Bronchial epithelial cell (primary cell): ENCODE measurements at regions not wholly inside any gene's neighbourhood (a gene's known extent, or its start where the extent isn't known, plus 50 kb on each side); places are given as distances from the start of the nearest gene placed in this dataset.
"Not testable (repeated sequence)": the region's sequence is repeated elsewhere in the genome, so short reads cannot be mapped to it uniquely, and the experiment has no call there.

ENCODE experiments used
- DNase-seq: peaks from one replicate; pipeline ENCODE4 v3.0.0-alpha.2; 2010; ENCODE audit warnings: low read depth
- FAIRE-seq: peaks from 2 replicates; lab custom pipeline; 2011; peaks lifted over from hg19 to GRCh38; lab: Jason Lieb, UNC
- H3K27me3 ChIP-seq: 2 replicates; pipeline ENCODE4 v1.5.1; 2011; ENCODE audit warnings: low read length; ENCODE audit not compliant: control insufficient read depth, insufficient read depth
- H3K36me3 ChIP-seq: 2 replicates; pipeline ENCODE4 v1.5.1; 2011; ENCODE audit warnings: low read length; ENCODE audit not compliant: control insufficient read depth, insufficient read depth
- H3K4me3 ChIP-seq: 2 replicates; pipeline ENCODE4 v1.5.1; 2011; ENCODE audit warnings: mild to moderate bottlenecking, low read depth, low read length, control low read depth
- CTCF ChIP-seq: IDR thresholded peaks from 2 replicates; pipeline ENCODE4 v1.5.1; 2011; ENCODE audit warnings: mild to moderate bottlenecking, moderate library complexity, low read length, control low read depth, inconsistent platforms; ENCODE audit not compliant: insufficient read depth, severe bottlenecking

GRCh38 chr2:52341732-52342131 lies 1309.8 kb upstream of the NRXN1 start:
- no peak for DNase-seq
- Histone ChIP-seq H3K27me3 (no peaks in the 10 kb centered on the region), H3K36me3 (no peaks in the 10 kb centered on the region), H3K4me3 (no peak overlapping the region)
- FAIRE-seq, result no peak
- TF ChIP-seq CTCF, result no peak

DNA sequence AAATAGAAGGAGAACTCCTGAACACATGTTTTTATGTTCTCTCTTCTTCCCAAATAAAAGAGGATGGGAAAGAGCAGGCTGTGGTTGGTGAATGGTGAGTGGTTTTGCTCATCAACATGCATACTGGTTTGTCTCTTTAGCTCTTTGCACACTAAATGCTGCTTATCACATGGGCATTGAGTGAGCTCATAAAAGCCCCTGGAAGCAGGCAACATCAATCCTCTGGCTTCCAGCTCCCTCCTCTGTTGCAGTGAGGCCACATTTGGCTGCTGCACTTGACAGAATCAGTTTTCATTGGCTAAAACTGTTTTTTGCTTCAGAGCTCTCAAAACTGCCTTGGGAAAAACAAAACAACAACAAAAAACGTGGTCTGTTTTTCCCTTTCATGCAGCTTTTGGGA lies 1308.2 kb upstream of the NRXN1 start:
- no peak for TF ChIP-seq CTCF
- no peak for DNase-seq
- Histone ChIP-seq H3K36me3 (no peaks in the 10 kb centered on the region), H3K27me3 (no peaks in the 10 kb centered on the region), H3K4me3 (no peak overlapping the region)
- FAIRE-seq, result no peak

GRCh38 chr2:52337786-52338185 lies 1305.9 kb upstream of the NRXN1 start:
- DNase-seq, H3K36me3 ChIP-seq, FAIRE-seq, H3K27me3 ChIP-seq, H3K4me3 ChIP-seq: not testable (repeated sequence)

DNA sequence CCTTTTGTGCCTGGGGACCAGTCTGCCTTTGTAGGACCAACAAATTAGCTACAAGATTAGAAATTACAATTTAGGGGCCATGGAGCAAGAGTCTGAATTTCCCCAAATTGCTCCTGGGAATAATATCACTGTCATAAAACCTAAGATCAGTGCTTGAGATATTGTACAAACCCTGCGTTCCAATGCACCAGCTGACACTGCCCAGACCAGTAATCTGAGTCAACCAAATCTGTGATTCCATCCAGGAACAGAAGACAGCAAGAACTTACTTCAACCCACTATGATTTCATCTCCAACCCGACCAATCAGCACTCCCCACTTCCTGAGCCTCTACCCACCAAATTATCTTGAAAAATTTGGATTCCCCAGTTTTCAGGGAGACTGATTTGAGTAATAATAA lies 1305.0 kb upstream of the NRXN1 start:
- Histone ChIP-seq H3K36me3 (no peaks in the 10 kb centered on the region), H3K4me3 (no peak overlapping the region), H3K27me3 (no peaks in the 10 kb centered on the region)
- TF ChIP-seq CTCF, result no peak
- DNase-seq, result no peak
- no peak for FAIRE-seq

DNA sequence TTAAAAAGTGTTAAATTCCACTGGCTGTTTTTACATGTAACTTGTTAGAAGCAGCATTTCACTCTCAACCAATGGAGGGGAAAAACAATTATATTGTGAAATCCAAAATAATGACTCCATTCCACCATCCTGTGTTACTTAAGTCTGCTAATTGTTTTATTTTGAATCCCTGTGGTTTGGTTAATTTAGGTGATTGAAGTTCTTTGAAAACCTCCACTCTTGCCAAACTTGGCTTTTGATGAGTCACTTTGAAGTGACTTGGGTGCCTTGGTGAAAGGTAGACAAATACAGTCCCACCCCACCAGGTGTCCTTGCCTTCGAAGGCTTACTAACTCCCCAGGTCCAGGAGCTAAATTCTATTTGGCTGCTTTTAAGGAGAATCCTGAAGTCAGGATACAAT lies 1303.8 kb upstream of the NRXN1 start:
- no peak for TF ChIP-seq CTCF
- FAIRE-seq, result no peak

DNA sequence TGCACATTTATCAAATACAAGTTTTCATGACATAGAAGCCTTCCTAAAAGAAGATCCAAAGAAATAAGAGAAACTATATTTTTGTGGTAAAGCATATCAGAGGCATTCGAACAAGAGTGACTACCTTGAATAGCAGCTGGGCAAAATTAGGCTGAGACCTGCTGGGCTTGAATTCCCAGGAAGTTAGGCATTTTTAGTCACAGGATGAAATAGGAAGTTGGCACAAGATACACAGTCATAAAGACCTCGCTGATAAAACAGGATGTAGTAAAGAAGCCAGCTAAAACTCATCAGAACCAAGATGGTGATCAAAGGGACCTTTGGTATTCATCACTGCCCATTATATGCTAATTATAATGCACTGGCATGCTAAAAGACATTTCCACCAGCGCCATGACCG lies 1302.3 kb upstream of the NRXN1 start:
- H3K36me3 ChIP-seq, result no peaks in the 10 kb centered on the region
- FAIRE-seq, result no peak

More for the DNA sequence above, 1303.8 kb upstream of the NRXN1 start:
- no peaks in the 10 kb centered on the region for H3K27me3 ChIP-seq
- H3K36me3 ChIP-seq, result no peaks in the 10 kb centered on the region
- H3K4me3 ChIP-seq, result no peak overlapping the region
- DNase-seq, result no peak

More for the DNA sequence above, 1302.3 kb upstream of the NRXN1 start:
- Histone ChIP-seq H3K4me3 (no peak overlapping the region), H3K27me3 (no peaks in the 10 kb centered on the region)
- no peak for DNase-seq
- no peak for TF ChIP-seq CTCF
